ENCODE measurements at regions not wholly inside any gene's neighbourhood (a gene's known extent, or its start where the extent isn't known, plus 50 kb on each side); places are given as distances from the start of the nearest gene placed in this dataset.

DNA sequence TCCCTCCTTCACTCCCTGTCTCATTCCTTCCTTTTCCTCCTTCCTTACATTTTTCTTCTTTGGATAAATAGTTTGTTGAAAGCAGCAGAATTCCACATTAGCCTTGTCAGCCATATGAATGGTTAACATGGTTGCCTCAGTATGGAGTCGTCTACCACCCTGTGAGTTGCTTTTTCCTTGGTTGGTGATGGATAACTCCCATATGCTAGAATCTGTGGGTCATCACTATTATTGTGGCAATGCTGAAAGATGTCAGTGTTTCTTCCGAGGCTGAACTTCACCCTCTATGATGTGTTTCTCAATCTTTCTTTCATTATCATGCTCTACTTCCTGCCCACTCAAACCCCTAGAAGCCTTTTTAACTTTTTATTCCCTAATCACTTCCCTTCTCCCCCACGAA lies 481.8 kb upstream of the KCNMB2 start:
- ChIA-PET POLR2A (ENCODE audit: unreplicated experiment) (no interaction called here), CTCF (no interaction called here)

DNA sequence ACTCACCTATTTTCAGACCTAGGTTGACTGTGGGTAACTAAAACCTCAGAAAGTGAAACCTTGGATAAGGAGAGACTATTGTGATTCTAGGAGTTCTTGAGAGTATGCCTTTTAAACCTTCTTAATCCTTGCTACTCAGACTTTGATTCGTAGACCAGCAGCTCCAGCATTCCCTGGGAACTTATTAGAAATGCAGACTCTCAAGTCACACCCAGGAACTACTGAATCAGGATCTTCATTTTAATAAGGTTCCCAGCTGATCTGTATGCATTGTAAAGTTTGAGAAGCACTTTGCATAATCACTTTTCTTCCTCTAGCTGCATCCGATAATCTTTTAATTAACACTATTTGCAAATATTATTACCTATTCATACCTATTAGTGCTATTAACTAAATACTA lies 480.3 kb upstream of the KCNMB2 start:
- Histone ChIP-seq H3K27me3 (ENCODE audit: insufficient read depth, low read depth) (no peaks in the 10 kb centered on the region), H4K20me1 (ENCODE audit: insufficient read depth) (no peaks in the 10 kb centered on the region), H3K9me3 (ENCODE audit: insufficient read depth, low read depth) (no peaks in the 10 kb centered on the region; the same call in 1 of the 2 replicates), H3K27ac (no peak overlapping the region), H2AFZ (no peak overlapping the region), H3K79me2 (ENCODE audit: low read depth) (no peaks in the 10 kb centered on the region), H3K9me2 (ENCODE audit: insufficient read depth) (no peaks in the 10 kb centered on the region), H3K4me2 (no peak overlapping the region), H3F3A (ENCODE audit: insufficient read depth, low read depth) (no peaks in the 10 kb centered on the region), H3K4me1 (replicated peaks; ENCODE audit: insufficient read depth) (no peaks in the 10 kb centered on the region), H3K36me3 (ENCODE audit: low read depth) (no peaks in the 10 kb centered on the region), H3K4me3 (no peak overlapping the region)
- DNase-seq: no peak
- CTCF ChIA-PET: no interaction called here
- TF ChIP-seq, protein P1, sequence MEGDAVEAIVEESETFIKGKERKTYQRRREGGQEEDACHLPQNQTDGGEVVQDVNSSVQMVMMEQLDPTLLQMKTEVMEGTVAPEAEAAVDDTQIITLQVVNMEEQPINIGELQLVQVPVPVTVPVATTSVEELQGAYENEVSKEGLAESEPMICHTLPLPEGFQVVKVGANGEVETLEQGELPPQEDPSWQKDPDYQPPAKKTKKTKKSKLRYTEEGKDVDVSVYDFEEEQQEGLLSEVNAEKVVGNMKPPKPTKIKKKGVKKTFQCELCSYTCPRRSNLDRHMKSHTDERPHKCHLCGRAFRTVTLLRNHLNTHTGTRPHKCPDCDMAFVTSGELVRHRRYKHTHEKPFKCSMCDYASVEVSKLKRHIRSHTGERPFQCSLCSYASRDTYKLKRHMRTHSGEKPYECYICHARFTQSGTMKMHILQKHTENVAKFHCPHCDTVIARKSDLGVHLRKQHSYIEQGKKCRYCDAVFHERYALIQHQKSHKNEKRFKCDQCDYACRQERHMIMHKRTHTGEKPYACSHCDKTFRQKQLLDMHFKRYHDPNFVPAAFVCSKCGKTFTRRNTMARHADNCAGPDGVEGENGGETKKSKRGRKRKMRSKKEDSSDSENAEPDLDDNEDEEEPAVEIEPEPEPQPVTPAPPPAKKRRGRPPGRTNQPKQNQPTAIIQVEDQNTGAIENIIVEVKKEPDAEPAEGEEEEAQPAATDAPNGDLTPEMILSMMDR (conservative IDR thresholded peaks at IDR 0.05): no peak
- no peak for TF ChIP-seq EZH2 (IDR thresholded peaks at IDR 0.05; ENCODE audit: low read depth)
- intact Hi-C loops (cut with micrococcal nuclease; ENCODE audit: unreplicated experiment): no loop called here
- POLR2A ChIA-PET (ENCODE audit: unreplicated experiment): no interaction called here
- BruUV-seq (replicated peaks): no TSS peak

More for the DNA sequence above, 481.8 kb upstream of the KCNMB2 start:
- no TSS peak for BruUV-seq (replicated peaks)
- H3K4me1 ChIP-seq (replicated peaks; ENCODE audit: insufficient read depth): no peaks in the 10 kb centered on the region
- no peak overlapping the region for H3K4me2 ChIP-seq
- H3F3A ChIP-seq (ENCODE audit: insufficient read depth, low read depth): no peaks in the 10 kb centered on the region
- H3K27me3 ChIP-seq (ENCODE audit: insufficient read depth, low read depth): no peaks in the 10 kb centered on the region
- H3K4me3 ChIP-seq: no peak overlapping the region
- no peak overlapping the region for H3K27ac ChIP-seq
- no peak overlapping the region for H2AFZ ChIP-seq
- H4K20me1 ChIP-seq (ENCODE audit: insufficient read depth): no peaks in the 10 kb centered on the region
- H3K79me2 ChIP-seq (ENCODE audit: low read depth): no peaks in the 10 kb centered on the region
- DNase-seq: no peak
- no peaks in the 10 kb centered on the region for H3K36me3 ChIP-seq (ENCODE audit: low read depth)
- H3K9me3 ChIP-seq (ENCODE audit: insufficient read depth, low read depth): no peaks in the 10 kb centered on the region; the same call in 1 of the 2 replicates
- intact Hi-C loops (cut with micrococcal nuclease; ENCODE audit: unreplicated experiment): no loop called here
- H3K9me2 ChIP-seq (ENCODE audit: insufficient read depth): no peaks in the 10 kb centered on the region
- no peak for TF ChIP-seq EZH2 (IDR thresholded peaks at IDR 0.05; ENCODE audit: low read depth)
- TF ChIP-seq, protein P1 (conservative IDR thresholded peaks at IDR 0.05): no peak

DNA sequence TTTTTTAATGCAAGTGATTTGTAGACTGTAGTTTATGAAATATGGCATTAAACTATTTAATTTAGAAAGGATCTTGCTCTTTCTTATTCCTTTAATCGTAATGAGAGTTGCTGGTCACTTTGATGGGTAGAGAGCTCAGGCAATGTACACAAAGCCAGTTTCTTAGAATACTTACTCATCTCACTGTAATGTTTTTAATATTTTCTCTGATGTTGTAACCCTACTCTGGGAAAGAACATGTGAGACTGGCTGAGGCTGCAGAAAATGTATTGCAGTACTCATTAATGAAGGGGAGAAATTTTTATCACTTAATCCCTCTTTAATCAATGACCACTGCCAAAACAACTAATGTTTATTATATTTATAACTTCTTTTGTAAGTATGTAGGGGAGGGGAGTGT lies 479.4 kb upstream of the KCNMB2 start:
- Histone ChIP-seq H4K20me1 (ENCODE audit: insufficient read depth) (no peaks in the 10 kb centered on the region), H3K27me3 (ENCODE audit: insufficient read depth, low read depth) (no peaks in the 10 kb centered on the region), H3K9me3 (ENCODE audit: insufficient read depth, low read depth) (no peaks in the 10 kb centered on the region; the same call in 1 of the 2 replicates), H3K9me2 (ENCODE audit: insufficient read depth) (no peaks in the 10 kb centered on the region), H3K4me1 (replicated peaks; ENCODE audit: insufficient read depth) (no peaks in the 10 kb centered on the region), H3F3A (ENCODE audit: insufficient read depth, low read depth) (no peaks in the 10 kb centered on the region), H3K27ac (no peak overlapping the region), H2AFZ (no peak overlapping the region; the same call in 1 of the 2 replicates), H3K79me2 (ENCODE audit: low read depth) (no peaks in the 10 kb centered on the region), H3K4me3 (no peak overlapping the region), H3K36me3 (ENCODE audit: low read depth) (no peaks in the 10 kb centered on the region), H3K4me2 (no peak overlapping the region)
- DNase-seq: no peak
- POLR2A ChIA-PET (ENCODE audit: unreplicated experiment): no interaction called here
- intact Hi-C loops (cut with micrococcal nuclease; ENCODE audit: unreplicated experiment): no loop called here
- TF ChIP-seq, protein P1 (conservative IDR thresholded peaks at IDR 0.05): no peak
- TF ChIP-seq EZH2 (IDR thresholded peaks at IDR 0.05; ENCODE audit: low read depth): no peak
- CTCF ChIA-PET: no interaction called here
- BruUV-seq (replicated peaks): no TSS peak

Measured in PC-9 (cell line).